Effector CD8-positive, alpha-beta T cell (primary cell): ENCODE measurements at regions not wholly inside any gene's neighbourhood (a gene's known extent, or its start where the extent isn't known, plus 50 kb on each side); places are given as distances from the start of the nearest gene placed in this dataset.
A peak's percentile ranks its signal among the peaks of the same experiment; 100 is the strongest.

Experiments used
- DNase-seq: peaks from one replicate; lab custom pipeline; 2025; lab: John Stamatoyannopoulos, UW

DNA sequence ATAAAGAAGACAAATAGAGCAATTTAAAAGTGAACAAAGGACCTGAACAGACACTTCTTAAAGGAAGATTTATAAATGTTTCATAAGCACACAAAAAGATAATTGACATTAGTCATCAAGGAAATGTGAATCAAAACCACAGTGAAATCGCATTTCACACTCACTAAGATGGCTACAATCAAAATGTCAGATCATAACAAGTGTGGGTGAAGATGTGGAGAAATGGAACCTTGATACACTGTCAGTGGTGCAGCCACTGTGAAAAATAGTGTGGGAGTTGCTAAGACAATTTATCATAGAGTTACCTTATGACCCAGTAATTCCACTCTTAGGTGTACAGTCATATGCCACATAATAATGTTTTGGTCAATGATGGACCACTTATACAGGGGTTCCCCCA lies 54.5 kb upstream of the HTR4 start:
- DNase-seq = no peak

- no peak for DNase-seq
These were observed 57.6 kb upstream of the HTR4 start for GRCh38 chr5:148711961-148712360.

DNA sequence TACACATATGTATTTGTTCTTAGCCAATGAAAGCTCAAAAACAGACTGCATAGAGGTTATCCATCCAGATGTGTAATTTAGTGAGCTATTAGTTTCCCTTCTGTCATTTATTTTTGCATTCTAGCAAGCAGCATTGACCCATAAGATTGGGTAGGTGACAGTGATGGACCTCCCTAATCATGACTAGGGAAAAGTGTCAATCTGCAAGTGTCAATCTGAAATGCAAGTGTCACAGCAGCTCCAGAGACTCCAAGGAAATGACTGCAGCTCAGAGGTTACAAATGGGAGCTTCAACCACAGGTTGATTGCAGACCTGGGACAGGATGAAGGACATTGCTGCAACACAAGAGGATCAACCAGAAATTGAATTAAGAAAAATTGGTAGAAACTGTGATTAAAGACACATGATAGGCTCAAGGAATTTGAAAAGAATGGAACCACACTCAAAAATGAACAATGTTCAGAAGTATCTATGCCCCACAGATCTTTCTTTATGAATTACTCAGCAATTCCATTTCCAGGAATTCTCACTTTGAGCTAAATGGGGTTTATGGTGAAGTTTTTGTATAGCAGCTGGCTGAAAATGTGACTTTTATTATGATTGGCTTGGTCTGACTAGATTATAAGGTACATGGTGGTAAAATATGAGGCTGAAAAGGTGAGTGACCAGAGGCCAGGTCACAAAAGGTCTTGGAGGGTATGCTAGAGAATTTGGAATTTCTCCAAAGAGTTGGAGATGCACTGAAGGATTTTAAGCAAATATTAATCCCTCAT lies 59.6 kb upstream of the HTR4 start:
- DNase-seq = no peak

DNA sequence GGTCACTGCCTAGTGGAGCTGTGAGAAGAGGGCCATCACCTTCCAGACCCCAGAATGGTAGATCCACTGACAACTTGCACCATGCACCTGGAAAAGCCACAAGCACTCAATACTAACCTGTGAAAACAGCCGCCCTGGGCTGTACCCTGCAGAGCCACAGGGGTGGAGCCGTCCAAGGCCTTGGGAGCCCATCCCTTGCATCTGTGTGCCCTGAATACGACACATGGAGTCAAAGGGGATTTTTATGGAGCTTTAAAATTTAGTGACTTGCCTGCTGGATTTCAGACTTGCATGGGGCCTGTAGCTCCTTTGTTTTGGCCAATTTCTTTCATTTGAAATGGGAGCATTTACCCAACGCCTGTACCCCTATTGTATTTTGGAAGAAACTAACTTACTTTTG lies 62.4 kb upstream of the HTR4 start:
- no peak for DNase-seq

- DNase-seq = no peak
These were observed 63.3 kb upstream of the HTR4 start for GRCh38 chr5:148717668-148718067.

GRCh38 chr5:148719605-148720004 lies 65.3 kb upstream of the HTR4 start:
- DNase-seq = no peak

DNA sequence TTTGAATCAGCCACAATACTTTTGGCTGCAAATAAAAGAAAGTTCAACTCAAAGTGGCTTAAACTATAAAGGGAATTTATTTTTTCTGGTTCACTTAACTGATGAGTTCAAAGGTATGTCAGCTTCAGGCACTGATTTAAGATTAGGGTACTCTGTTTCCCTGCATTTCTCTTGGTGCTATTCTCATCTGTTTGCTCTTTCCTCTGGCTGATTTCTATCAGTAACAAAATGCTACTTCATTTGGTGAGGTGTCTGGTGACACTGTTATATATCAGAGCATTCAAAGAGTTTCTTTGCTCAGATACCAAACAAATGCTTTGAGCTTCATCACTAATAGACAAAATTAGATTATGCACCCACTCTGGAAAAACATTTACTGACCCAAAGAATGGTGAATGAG lies 65.9 kb upstream of the HTR4 start:
- no peak for DNase-seq

DNA sequence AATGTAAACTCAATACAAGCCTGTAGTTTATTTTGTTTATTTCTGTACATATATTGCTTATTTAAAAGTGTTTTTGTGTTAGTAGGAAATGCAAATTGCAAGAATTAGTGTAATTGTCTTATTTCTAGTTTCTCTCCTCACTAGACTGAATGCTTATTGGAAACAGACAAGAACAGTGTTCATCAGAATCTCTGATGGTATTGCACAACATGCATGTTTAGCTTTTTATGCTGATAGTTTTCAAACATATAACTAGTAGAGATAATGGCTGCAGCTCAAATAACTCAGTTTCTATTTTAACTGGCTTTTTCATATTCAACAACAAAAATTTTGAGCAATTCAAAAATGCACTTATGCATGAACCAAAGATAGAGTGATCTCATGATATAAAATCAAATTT lies 68.8 kb upstream of the HTR4 start:
- no peak for DNase-seq

DNA sequence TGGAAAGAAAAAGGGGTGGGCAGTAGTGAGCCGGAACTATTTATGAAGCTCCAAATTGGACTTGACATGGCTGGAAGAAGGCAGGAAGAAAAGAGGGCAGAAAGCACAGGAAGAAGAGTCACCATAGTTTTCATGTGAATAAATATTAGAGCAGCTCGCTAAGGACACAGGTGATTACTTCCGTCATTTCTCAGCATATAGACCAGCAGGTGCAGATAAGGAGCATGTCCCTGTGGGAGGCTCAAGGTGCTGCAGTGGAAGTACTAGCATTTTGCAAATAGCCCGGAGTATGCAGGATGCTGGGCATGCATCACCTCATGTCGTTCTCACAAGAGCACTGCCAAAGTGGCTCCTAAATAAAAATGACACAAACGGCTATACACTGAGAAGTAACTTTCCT lies 71.3 kb upstream of the HTR4 start:
- no peak for DNase-seq

DNA sequence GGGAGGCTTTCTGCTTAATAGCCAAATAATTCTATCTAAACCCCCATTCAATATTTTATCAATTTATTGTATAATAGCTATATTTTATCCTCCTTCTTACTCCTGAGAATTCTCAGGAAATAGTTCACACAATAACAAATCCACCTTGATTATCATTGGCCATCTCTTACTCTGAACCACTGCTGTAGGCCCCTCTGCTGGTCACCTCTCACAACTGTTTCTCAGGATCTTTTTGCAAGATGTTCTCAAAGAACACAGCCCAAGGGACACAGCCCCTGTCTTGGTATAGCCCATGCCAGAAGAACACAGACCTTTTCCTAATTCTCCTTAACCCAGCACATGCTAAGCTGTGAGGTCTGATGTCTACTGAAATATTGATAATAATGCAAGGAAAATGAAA lies 74.9 kb upstream of the HTR4 start:
- no peak for DNase-seq

- DNase-seq = no peak
These were observed 75.9 kb upstream of the HTR4 start for GRCh38 chr5:148730270-148730669.

GRCh38 chr5:148730942-148731898 lies 76.9 kb upstream of the HTR4 start:
- DNase-seq = peak; percentile 35

DNA sequence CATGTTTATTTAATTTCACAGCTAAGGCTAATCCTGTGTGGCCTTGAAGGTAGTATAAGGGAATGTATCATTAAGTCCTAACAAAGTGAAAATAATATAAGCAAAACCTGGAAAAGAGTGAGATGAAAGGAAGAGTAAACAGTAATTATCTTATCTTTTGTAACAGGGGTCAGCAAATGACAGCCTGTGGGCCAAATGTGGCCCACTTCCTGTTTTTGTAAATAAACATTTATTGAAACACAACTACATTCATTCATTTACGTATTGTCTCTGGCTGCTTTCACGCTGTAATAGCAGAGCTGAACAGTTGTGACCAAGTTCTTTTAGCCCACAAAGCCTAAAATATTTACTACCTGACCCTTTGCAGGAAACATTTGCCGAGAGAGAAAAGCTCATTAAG lies 78.4 kb upstream of the HTR4 start:
- no peak for DNase-seq

DNA sequence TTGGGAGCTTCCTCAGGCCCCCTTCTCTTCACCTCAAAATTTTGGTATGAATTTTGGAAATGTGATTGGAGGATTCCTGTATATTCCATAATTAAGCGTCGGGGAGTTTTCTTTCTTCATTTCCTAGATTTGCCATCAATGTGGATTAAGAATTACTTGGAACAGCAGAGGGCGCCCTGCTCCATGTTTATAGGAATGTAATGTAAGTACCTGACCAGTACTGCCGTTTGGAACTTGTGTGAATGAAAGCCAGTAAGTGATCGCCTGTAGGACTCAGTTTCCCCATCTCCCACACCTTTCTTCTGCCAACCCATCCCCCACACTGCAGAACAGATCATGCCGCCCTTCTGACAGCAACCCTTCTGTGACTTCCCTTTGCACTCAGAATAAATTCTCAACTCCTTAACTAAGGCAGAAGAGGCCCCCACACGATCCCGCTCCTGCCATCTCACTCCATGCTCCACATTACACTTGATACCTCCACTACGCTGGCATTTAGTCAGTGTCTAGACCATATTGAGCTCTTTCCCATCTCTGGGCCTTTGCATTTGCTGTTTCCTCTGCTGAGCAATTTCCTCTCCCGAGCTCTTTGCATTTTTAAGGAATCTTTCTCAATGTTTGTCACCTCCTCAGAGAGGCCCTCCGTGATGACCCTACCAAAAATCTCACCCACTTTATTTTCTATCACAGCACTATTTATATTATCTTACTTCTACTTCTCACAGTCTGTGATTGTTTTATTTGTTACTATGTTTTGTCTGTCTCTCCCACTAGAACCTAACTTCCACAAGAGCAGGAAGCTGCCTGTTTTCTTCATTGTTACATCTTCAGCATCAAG lies 79.5 kb upstream of the HTR4 start:
- DNase-seq = peak; percentile 46

- no peak for DNase-seq
These were observed 80.2 kb upstream of the HTR4 start for GRCh38 chr5:148734518-148734917.

- DNase-seq = no peak
These were observed 81.0 kb upstream of the HTR4 start for GRCh38 chr5:148735301-148735835.

- DNase-seq = no peak
These were observed 84.7 kb upstream of the HTR4 start for GRCh38 chr5:148739023-148739422.

DNA sequence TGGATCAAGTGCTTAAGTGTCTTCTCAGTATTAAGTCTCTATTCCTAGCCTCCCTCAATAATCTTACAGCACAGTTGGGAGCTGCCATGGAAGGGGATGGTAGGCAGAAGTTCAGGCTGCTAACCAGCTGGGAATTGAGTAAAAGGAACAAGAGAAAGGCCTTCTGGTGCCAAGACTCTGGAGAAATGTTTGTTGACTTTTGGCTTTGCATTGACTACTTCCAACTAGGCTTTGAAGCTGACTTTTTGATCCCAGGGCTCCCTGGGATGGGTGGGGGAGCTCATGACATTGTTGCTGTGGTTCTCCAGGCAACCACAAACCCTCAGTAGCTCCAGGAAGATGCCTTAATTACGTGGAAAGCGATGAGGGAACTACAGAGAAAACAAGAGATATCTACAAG lies 85.2 kb upstream of the HTR4 start:
- no peak for DNase-seq

DNA sequence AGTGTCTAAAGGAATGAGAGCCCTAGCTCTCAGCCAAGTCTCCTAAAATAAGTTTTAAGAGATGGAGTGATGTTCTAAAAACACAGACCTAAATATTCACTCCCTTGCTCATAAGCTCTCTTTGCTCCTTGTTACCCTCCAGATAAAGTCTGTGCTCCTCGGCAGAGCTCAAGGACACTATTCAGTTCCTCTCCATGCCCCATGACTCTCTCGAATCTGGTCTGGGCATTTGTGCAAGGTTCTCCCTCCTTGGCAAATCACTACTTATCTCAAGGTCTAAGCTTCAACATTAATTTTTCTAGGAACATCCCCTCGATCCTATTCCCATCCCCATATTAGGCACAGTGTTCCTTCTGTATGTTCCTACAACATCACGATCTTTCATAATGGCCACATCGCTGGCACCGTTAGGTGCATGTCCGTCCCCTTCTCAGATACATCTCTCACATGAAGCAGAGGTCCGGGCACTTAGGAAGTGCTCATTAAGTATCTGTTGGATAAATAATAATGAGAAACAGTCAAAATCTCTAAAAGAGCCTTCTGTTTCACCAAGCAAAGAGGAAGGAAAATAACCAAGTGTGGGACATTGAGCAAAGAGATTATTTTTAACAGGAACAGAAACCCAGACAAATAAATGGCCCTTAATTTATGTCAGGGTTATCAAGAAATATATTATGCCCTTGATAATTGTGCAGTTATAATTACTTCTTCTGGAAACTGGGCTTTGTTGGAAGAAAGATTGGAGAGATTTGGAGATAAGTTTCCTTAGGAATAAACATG lies 85.9 kb upstream of the HTR4 start:
- no peak for DNase-seq

GRCh38 chr5:148740966-148741742 lies 85.3 kb upstream of the ADRB2 start:
- no peak for DNase-seq
